ENCODE measurements at regions not wholly inside any gene's neighbourhood (a gene's known extent, or its start where the extent isn't known, plus 50 kb on each side); places are given as distances from the start of the nearest gene placed in this dataset.
"Not testable (repeated sequence)": the region's sequence is repeated elsewhere in the genome, so short reads cannot be mapped to it uniquely, and the experiment has no call there.

- in situ Hi-C loops (cut with HindIII; ENCODE audit: low sequenced_read_pairs), result no loop called here
These were observed 1735.9 kb downstream of the TP53TG3F start for GRCh38 chr16:35195173-35195863.

GRCh38 chr16:35195864-35196216 is 1736.4 kb downstream of the TP53TG3F start:
- in situ Hi-C loops (cut with HindIII; ENCODE audit: low sequenced_read_pairs), result no loop called here

GRCh38 chr16:35196313-35196712 is 1736.9 kb downstream of the TP53TG3F start:
- in situ Hi-C loops (cut with HindIII; ENCODE audit: low sequenced_read_pairs), result no loop called here

GRCh38 chr16:35197656-35198055 is 1738.2 kb downstream of the TP53TG3F start:
- in situ Hi-C loops (cut with HindIII; ENCODE audit: low sequenced_read_pairs), result no loop called here

GRCh38 chr16:35198223-35199199 is 1739.1 kb downstream of the TP53TG3F start:
- in situ Hi-C loops (cut with HindIII; ENCODE audit: low sequenced_read_pairs), result no loop called here

- in situ Hi-C loops (cut with HindIII; ENCODE audit: low sequenced_read_pairs), result no loop called here
These were observed 1741.2 kb downstream of the TP53TG3F start for GRCh38 chr16:35200662-35201061.

- in situ Hi-C loops (cut with HindIII; ENCODE audit: low sequenced_read_pairs), result no loop called here
These were observed 1741.7 kb downstream of the TP53TG3F start for GRCh38 chr16:35201151-35201550.

- in situ Hi-C loops (cut with HindIII; ENCODE audit: low sequenced_read_pairs), result no loop called here
These were observed 1744.2 kb downstream of the TP53TG3F start for GRCh38 chr16:35203636-35204035.

- in situ Hi-C loops (cut with HindIII; ENCODE audit: low sequenced_read_pairs), result no loop called here
These were observed 1747.9 kb downstream of the TP53TG3F start for GRCh38 chr16:35207059-35207999.

GRCh38 chr16:35208001-35208935 is 1748.9 kb downstream of the TP53TG3F start:
- in situ Hi-C loops (cut with HindIII; ENCODE audit: low sequenced_read_pairs), result no loop called here

GRCh38 chr16:35210681-35211433 is 1751.4 kb downstream of the TP53TG3F start:
- in situ Hi-C loops (cut with HindIII; ENCODE audit: low sequenced_read_pairs), result no loop called here

- in situ Hi-C loops (cut with HindIII; ENCODE audit: low sequenced_read_pairs), result no loop called here
These were observed 1755.4 kb downstream of the TP53TG3F start for GRCh38 chr16:35214840-35215239.

GRCh38 chr16:35215287-35215686 is 1755.9 kb downstream of the TP53TG3F start:
- in situ Hi-C loops (cut with HindIII; ENCODE audit: low sequenced_read_pairs), result no loop called here

GRCh38 chr16:35216261-35216660 is 1756.8 kb downstream of the TP53TG3F start:
- in situ Hi-C loops (cut with HindIII; ENCODE audit: low sequenced_read_pairs), result not testable (repeated sequence)

- in situ Hi-C loops (cut with HindIII; ENCODE audit: low sequenced_read_pairs), result no loop called here
These were observed 1762.2 kb downstream of the TP53TG3F start for GRCh38 chr16:35221482-35222185.

GRCh38 chr16:35234679-35235078 is 1775.3 kb downstream of the TP53TG3F start:
- in situ Hi-C loops (cut with HindIII; ENCODE audit: low sequenced_read_pairs), result no loop called here

GRCh38 chr16:35239561-35239960 is 1780.1 kb downstream of the TP53TG3F start:
- in situ Hi-C loops (cut with HindIII; ENCODE audit: low sequenced_read_pairs), result no loop called here

- in situ Hi-C loops (cut with HindIII; ENCODE audit: low sequenced_read_pairs), result no loop called here
These were observed 1789.6 kb downstream of the TP53TG3F start for GRCh38 chr16:35249051-35249450.

All from endothelial cell of hepatic sinusoid (primary cell).